HG03097 (cell line): ENCODE measurements at regions not wholly inside any gene's neighbourhood (a gene's known extent, or its start where the extent isn't known, plus 50 kb on each side); places are given as distances from the start of the nearest gene placed in this dataset.
"Not testable (repeated sequence)": the region's sequence is repeated elsewhere in the genome, so short reads cannot be mapped to it uniquely, and the experiment has no call there.

Experiments
- ATAC-seq: cut with Tn5 transposase; IDR thresholded peaks from one replicate; pipeline ENCODE4 v1.9.1; 2021; ENCODE audit not compliant: unreplicated experiment, low FRiP score

- no peak for ATAC-seq
Measured at GRCh38 chr4:29680644-29681043, 1039.5 kb upstream of the PCDH7 start.

DNA sequence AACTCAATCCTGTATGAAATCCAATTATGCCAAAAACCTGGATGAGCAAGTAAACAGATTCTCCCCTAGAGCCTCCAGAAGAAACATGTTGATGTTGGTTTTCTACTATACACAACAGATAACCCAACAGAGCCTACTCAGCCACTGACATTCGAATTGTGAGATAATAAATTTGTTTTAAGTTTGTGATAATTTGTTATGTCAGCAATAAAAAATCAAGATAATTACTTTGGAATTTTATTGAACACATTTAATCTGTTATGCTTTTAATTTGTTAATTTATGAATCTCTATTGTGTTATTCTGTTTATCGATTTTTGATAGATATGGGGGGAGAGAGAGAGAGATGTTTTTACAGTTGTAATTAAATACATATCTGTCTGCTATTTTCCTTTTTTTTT lies 1016.1 kb upstream of the PCDH7 start:
- no peak for ATAC-seq

GRCh38 chr4:29708473-29708872 lies 1011.7 kb upstream of the PCDH7 start:
- ATAC-seq = no peak

GRCh38 chr4:29710519-29710918 lies 1009.6 kb upstream of the PCDH7 start:
- no peak for ATAC-seq

GRCh38 chr4:29711226-29711625 lies 1008.9 kb upstream of the PCDH7 start:
- ATAC-seq = no peak

DNA sequence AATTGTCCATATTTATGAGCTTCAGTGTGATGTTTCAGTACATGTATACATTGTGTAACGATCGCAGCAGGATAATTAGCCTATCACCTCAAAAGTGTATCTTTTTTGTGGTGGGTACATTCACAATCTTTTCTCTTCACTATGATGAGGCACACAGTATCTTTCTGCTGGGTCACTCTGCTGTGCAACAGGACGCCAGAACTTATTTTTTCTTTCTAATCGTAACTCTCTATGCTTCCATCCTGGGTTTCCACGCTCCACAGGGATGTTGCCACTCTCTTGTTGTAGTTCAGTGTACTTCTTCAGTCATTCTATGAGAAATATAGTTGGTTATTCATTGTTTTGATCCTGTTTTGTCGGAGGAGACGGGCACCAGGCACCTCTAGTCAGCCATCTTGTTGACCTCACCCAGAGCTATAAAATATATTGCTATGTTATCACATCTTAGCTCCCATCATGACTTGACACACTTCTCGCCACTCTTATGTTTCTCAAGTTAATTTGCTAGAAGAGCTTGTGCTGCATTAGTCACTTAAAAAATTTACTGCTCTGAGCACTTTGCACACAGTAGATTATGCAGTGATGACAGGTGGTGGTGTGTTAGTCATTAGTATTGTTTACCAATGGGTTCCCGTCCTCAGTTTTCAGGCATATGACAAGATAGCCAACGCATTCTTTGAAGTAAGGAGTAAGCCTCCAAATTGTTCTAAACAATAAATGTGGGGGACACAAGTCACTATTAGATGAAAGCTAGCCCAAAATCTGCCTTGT lies 1002.7 kb upstream of the PCDH7 start:
- no peak for ATAC-seq

DNA sequence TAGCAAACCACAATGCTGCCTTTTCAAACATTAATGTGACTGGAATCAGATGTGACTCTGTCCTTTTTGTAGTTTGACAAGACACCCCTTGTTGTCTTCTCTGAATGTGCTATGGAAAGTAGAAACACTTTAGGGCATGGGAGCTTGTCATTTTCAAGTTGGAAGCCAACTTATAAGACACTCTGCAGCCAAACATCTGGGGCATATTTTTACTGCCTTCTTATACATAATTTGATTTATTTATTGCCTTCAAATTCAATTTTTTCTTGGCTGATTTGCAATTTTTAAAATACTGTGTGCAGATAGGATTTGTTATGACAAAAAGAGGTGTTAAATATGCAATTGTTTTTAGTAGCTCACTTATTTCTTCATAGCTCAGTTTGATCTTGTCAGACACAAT lies 1002.0 kb upstream of the PCDH7 start:
- ATAC-seq = no peak

GRCh38 chr4:29722253-29722652 lies 997.9 kb upstream of the PCDH7 start:
- ATAC-seq = no peak

- ATAC-seq = no peak
Measured at GRCh38 chr4:29726938-29727337, 993.2 kb upstream of the PCDH7 start.

- ATAC-seq = no peak
Measured at GRCh38 chr4:29734343-29735213, 985.6 kb upstream of the PCDH7 start.

DNA sequence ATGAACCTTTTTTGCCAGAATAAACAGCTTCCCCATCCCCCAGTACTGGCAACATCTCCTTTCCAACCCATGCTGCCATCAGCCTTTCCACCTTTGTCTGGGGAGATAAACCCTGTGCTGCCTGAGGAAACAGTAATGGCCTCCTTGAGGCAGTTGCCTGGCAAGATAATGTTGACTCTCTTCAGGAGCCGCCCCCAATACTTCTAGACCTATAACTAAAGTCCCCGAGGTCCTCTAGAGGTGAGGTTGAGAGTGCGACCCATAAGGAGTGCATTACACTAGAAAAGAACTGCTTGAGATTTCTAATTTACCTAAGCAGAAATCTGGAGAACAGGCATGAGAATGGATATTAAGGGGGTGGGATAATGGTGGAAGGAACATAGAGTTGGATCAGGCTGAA lies 963.2 kb upstream of the PCDH7 start:
- no peak for ATAC-seq

DNA sequence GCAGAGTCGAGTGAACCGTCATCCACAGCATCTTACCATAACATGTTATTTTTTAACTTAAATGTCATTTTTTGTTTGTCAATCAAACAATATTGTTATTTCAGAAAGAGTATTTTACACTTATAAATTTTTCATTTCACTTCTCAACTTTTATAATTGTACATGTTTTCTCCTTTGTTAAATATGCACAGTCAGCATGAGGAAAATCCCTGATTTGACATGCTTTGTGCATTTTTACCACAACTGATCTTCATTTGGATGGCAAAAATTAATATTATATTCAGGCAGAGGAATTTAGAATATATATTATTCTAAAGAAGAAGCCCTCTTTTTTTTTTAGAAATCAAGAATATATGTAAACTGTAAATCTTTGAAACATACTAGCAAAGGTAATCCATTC lies 958.0 kb upstream of the PCDH7 start:
- ATAC-seq = no peak

GRCh38 chr4:29770627-29771026 lies 949.5 kb upstream of the PCDH7 start:
- ATAC-seq = no peak

DNA sequence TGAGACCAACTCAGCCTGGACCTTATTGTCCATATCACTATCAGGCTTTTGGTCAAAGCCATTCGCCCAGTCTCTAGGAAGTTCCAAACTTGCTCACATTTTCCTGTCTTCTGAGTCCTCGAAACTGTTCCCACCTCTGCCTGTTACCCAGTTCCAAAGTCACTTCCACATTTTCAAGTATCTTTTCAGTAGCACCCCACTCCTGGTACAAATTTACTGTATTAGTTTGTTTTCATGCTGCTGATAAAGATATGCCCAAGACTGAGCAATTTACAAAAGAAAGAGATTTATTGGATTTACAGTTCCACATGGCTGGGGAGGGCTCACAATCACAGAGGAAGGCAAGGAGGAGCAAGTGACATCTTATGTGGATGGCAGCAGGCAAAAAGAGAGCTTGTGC lies 932.0 kb upstream of the PCDH7 start:
- ATAC-seq = not testable (repeated sequence)

DNA sequence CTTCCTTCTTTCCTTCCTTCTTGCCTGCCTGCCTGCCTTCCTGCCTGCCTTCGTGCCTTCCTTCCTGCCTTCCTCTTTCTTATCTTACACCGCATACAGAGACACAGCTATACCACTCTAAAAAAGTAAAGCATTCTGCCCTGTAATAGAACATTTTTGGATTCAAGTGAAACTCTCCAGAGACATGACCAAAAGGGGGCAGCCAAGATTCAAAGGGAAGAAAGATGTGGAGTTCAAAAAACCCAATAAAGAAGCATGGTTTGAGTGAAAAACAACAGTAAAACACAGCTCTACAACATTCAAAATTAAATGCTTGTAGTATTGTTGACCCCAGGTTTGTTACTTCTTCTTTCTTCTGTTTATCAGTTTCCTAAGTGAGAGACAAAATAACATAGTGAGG lies 914.9 kb upstream of the PCDH7 start:
- no peak for ATAC-seq

DNA sequence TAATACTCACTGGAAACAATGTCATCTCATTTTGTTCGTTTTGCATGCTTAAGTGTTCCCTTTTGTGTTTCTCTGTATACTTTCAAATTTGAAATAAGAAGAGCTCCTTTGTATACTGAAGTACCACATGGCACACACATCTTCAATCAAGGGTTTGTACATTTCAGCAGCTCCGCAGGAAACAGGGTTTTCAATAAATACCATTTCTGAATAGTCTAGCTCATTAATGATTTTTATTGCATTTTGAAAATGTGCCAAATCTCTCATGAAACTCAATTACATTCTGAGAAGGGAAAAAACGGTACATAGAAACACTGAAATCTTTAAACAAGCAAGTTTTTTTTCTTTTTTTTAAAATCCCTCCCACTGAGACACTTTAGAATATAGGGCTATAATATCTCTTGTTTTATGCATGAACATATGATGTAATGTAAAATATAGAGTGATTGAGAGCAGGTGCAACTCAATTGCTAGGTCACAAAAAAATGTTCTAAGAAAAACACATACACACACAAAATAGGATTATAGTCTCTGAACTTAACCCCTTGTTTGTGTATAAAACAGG lies 914.2 kb upstream of the PCDH7 start:
- ATAC-seq = no peak

DNA sequence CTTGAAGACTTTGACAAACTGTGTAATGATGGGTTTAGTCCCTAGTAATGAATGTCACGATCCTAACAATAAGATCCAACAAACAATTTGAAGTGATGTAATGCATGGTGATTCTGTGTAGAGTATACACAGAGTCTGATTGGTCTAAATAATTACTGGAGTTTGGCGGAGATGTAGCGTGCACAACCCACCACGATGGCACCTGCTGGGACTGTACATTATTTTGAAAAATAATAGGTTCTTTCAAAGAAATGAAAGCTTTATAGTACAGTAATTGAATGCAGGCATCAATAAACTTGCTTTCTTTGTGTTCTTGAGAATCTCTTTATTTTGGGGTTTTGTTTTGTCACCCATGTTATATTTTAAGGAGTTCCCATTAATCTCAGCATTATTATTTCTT lies 902.2 kb upstream of the PCDH7 start:
- no peak for ATAC-seq

- ATAC-seq = no peak
Measured at GRCh38 chr4:29829067-29829466, 891.1 kb upstream of the PCDH7 start.

DNA sequence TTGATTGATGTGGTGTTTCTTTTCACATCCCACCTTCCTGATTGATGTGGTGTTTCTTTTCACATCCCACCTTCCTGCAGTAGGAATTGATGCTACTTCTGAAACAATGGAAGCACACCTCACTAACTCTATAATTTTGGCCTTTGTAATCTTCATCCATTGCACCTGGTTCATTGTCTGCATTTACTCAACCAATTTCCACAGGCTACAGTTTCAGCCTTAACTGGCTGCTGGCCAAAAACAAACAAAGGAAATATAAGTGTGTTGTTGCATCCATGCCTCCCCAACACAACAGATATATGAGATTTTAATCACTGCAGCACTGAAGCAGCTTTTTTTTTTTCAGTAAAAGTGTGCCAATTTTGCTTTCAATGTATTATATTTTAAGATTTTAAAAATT lies 867.6 kb upstream of the PCDH7 start:
- no peak for ATAC-seq

GRCh38 chr4:29853833-29854232 lies 866.3 kb upstream of the PCDH7 start:
- ATAC-seq = no peak

DNA sequence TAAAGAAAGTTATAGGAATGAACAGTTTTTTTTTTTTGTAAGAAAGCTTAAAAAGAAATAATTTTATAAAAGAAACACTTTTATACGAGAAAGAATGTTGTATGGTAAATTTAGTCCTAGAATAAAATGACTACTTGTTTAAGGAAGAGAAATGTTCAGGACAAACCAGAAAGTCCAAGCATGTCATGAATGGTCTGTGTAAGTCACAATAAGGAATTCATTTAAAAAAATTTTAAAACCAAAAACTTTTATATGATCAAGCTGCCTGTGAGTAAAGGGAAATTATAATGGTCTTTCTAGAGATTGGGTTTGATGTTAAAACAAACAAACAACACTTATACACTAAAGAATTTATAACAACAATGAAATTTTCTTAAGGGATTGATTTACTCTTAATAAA lies 858.9 kb upstream of the PCDH7 start:
- no peak for ATAC-seq

- ATAC-seq = no peak
Measured at GRCh38 chr4:29867412-29867811, 852.8 kb upstream of the PCDH7 start.
